ENCODE measurements at regions not wholly inside any gene's neighbourhood (a gene's known extent, or its start where the extent isn't known, plus 50 kb on each side); places are given as distances from the start of the nearest gene placed in this dataset.

GRCh38 chr2:21395366-21395765, 271.6 kb downstream of the TDRD15 start:
- Histone ChIP-seq H3K4me3 (ENCODE audit: insufficient read depth, low read depth, low read length) (no peak overlapping the region), H3K27me3 (ENCODE audit: control insufficient read depth, insufficient read depth, low read length) (no peaks in the 10 kb centered on the region), H3K36me3 (replicated peaks; ENCODE audit: control insufficient read depth, insufficient read depth, low read length) (no peaks in the 10 kb centered on the region)
- DNase-seq: peak; percentile 33

GRCh38 chr2:21396252-21396651, 272.5 kb downstream of the TDRD15 start:
- H3K36me3 ChIP-seq (replicated peaks; ENCODE audit: control insufficient read depth, insufficient read depth, low read length): no peaks in the 10 kb centered on the region
- no peak for DNase-seq

GRCh38 chr2:21401022-21401698, 277.4 kb downstream of the TDRD15 start:
- no peaks in the 10 kb centered on the region for H3K36me3 ChIP-seq (replicated peaks; ENCODE audit: control insufficient read depth, insufficient read depth, low read length)
- no peak for DNase-seq
- no peaks in the 10 kb centered on the region for H3K27me3 ChIP-seq (ENCODE audit: control insufficient read depth, insufficient read depth, low read length)
- H3K4me3 ChIP-seq (ENCODE audit: insufficient read depth, low read depth, low read length): no peak overlapping the region

More at GRCh38 chr2:21396252-21396651, 272.5 kb downstream of the TDRD15 start:
- H3K4me3 ChIP-seq (ENCODE audit: insufficient read depth, low read depth, low read length): no peak overlapping the region
- H3K27me3 ChIP-seq (ENCODE audit: control insufficient read depth, insufficient read depth, low read length): no peaks in the 10 kb centered on the region

- Histone ChIP-seq H3K27me3 (ENCODE audit: control insufficient read depth, insufficient read depth, low read length) (no peaks in the 10 kb centered on the region), H3K36me3 (replicated peaks; ENCODE audit: control insufficient read depth, insufficient read depth, low read length) (no peaks in the 10 kb centered on the region), H3K4me3 (ENCODE audit: insufficient read depth, low read depth, low read length) (no peak overlapping the region)
- no peak for DNase-seq
Measured at GRCh38 chr2:21404137-21404536, 280.4 kb downstream of the TDRD15 start.

- DNase-seq: no peak
- H3K4me3 ChIP-seq (ENCODE audit: insufficient read depth, low read depth, low read length): no peak overlapping the region
- H3K36me3 ChIP-seq (replicated peaks; ENCODE audit: control insufficient read depth, insufficient read depth, low read length): no peaks in the 10 kb centered on the region
- H3K27me3 ChIP-seq (ENCODE audit: control insufficient read depth, insufficient read depth, low read length): no peaks in the 10 kb centered on the region
Measured at GRCh38 chr2:21404827-21405625, 281.3 kb downstream of the TDRD15 start.

GRCh38 chr2:21406386-21406785, 282.6 kb downstream of the TDRD15 start:
- Histone ChIP-seq H3K4me3 (ENCODE audit: insufficient read depth, low read depth, low read length) (no peak overlapping the region), H3K27me3 (ENCODE audit: control insufficient read depth, insufficient read depth, low read length) (no peaks in the 10 kb centered on the region), H3K36me3 (replicated peaks; ENCODE audit: control insufficient read depth, insufficient read depth, low read length) (no peaks in the 10 kb centered on the region)
- DNase-seq: no peak

- no peak for DNase-seq
- no peak overlapping the region for H3K4me3 ChIP-seq (ENCODE audit: insufficient read depth, low read depth, low read length)
Measured at GRCh38 chr2:21406911-21407310, 283.1 kb downstream of the TDRD15 start.

GRCh38 chr2:21407851-21408250, 284.1 kb downstream of the TDRD15 start:
- no peaks in the 10 kb centered on the region for H3K27me3 ChIP-seq (ENCODE audit: control insufficient read depth, insufficient read depth, low read length)
- H3K36me3 ChIP-seq (replicated peaks; ENCODE audit: control insufficient read depth, insufficient read depth, low read length): no peaks in the 10 kb centered on the region
- DNase-seq: no peak
- no peak overlapping the region for H3K4me3 ChIP-seq (ENCODE audit: insufficient read depth, low read depth, low read length)

More at GRCh38 chr2:21406911-21407310, 283.1 kb downstream of the TDRD15 start:
- Histone ChIP-seq H3K27me3 (ENCODE audit: control insufficient read depth, insufficient read depth, low read length) (no peaks in the 10 kb centered on the region), H3K36me3 (replicated peaks; ENCODE audit: control insufficient read depth, insufficient read depth, low read length) (no peaks in the 10 kb centered on the region)

- H3K27me3 ChIP-seq (ENCODE audit: control insufficient read depth, insufficient read depth, low read length): no peaks in the 10 kb centered on the region
- no peak for DNase-seq
- no peak overlapping the region for H3K4me3 ChIP-seq (ENCODE audit: insufficient read depth, low read depth, low read length)
- H3K36me3 ChIP-seq (replicated peaks; ENCODE audit: control insufficient read depth, insufficient read depth, low read length): no peaks in the 10 kb centered on the region
Measured at GRCh38 chr2:21411741-21412140, 288.0 kb downstream of the TDRD15 start.

GRCh38 chr2:21412944-21413443, 289.2 kb downstream of the TDRD15 start:
- Histone ChIP-seq H3K27me3 (ENCODE audit: control insufficient read depth, insufficient read depth, low read length) (no peaks in the 10 kb centered on the region), H3K36me3 (replicated peaks; ENCODE audit: control insufficient read depth, insufficient read depth, low read length) (no peaks in the 10 kb centered on the region), H3K4me3 (ENCODE audit: insufficient read depth, low read depth, low read length) (no peak overlapping the region)
- no peak for DNase-seq

GRCh38 chr2:21415234-21415633, 291.5 kb downstream of the TDRD15 start:
- DNase-seq: peak; percentile 44
- no peaks in the 10 kb centered on the region for H3K27me3 ChIP-seq (ENCODE audit: control insufficient read depth, insufficient read depth, low read length)
- H3K36me3 ChIP-seq (replicated peaks; ENCODE audit: control insufficient read depth, insufficient read depth, low read length): no peaks in the 10 kb centered on the region
- no peak overlapping the region for H3K4me3 ChIP-seq (ENCODE audit: insufficient read depth, low read depth, low read length)

GRCh38 chr2:21416226-21416625, 292.5 kb downstream of the TDRD15 start:
- Histone ChIP-seq H3K4me3 (ENCODE audit: insufficient read depth, low read depth, low read length) (no peak overlapping the region), H3K27me3 (ENCODE audit: control insufficient read depth, insufficient read depth, low read length) (no peaks in the 10 kb centered on the region), H3K36me3 (replicated peaks; ENCODE audit: control insufficient read depth, insufficient read depth, low read length) (no peaks in the 10 kb centered on the region)
- DNase-seq: no peak

GRCh38 chr2:21418456-21418855, 294.7 kb downstream of the TDRD15 start:
- Histone ChIP-seq H3K36me3 (replicated peaks; ENCODE audit: control insufficient read depth, insufficient read depth, low read length) (no peaks in the 10 kb centered on the region), H3K4me3 (ENCODE audit: insufficient read depth, low read depth, low read length) (no peak overlapping the region), H3K27me3 (ENCODE audit: control insufficient read depth, insufficient read depth, low read length) (no peaks in the 10 kb centered on the region)
- DNase-seq: no peak

- no peaks in the 10 kb centered on the region for H3K27me3 ChIP-seq (ENCODE audit: control insufficient read depth, insufficient read depth, low read length)
- no peak for DNase-seq
- H3K36me3 ChIP-seq (replicated peaks; ENCODE audit: control insufficient read depth, insufficient read depth, low read length): no peaks in the 10 kb centered on the region
- H3K4me3 ChIP-seq (ENCODE audit: insufficient read depth, low read depth, low read length): no peak overlapping the region
Measured at GRCh38 chr2:21420553-21421335, 297.0 kb downstream of the TDRD15 start.

Measured in H7 (cell line).